ENCODE measurements at regions not wholly inside any gene's neighbourhood (a gene's known extent, or its start where the extent isn't known, plus 50 kb on each side); places are given as distances from the start of the nearest gene placed in this dataset.
"Not testable (repeated sequence)": the region's sequence is repeated elsewhere in the genome, so short reads cannot be mapped to it uniquely, and the experiment has no call there.

DNA sequence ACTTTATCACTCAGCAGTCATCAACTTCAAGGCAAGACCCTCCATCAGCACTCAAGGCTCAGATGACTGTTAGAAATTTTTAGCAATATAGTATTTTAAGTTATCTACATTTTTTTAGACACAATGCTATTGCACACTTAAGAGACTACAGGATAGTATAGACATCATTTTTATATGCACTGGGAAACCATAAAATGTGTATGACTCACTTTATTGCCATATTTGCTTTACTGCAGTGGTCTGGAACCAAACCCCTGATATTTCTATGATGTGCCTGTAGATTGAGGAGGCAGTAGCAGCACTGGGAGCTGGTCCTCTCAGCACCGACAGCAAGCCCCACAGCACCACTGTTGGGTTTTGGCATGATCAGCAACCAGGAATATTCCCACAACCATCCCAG lies 264.8 kb upstream of the HNRNPA3 start:
- CTCF ChIA-PET = no interaction called here
- Mint-ChIP-seq H3K27me3 (ENCODE audit: unreplicated experiment) (peaks cover 42% of the 10 kb centered on the region), H3K36me3 (ENCODE audit: insufficient read depth, unreplicated experiment) (no peaks in the 10 kb centered on the region), H3K4me1 (ENCODE audit: low read depth, unreplicated experiment) (no peaks in the 10 kb centered on the region), H3K4me3 (ENCODE audit: low read depth, unreplicated experiment) (no peak overlapping the region), H3K9me3 (ENCODE audit: low read depth, unreplicated experiment) (peaks cover 6% of the 10 kb centered on the region), H3K27ac (ENCODE audit: unreplicated experiment) (no peak overlapping the region)
- TF ChIP-seq, protein P1, sequence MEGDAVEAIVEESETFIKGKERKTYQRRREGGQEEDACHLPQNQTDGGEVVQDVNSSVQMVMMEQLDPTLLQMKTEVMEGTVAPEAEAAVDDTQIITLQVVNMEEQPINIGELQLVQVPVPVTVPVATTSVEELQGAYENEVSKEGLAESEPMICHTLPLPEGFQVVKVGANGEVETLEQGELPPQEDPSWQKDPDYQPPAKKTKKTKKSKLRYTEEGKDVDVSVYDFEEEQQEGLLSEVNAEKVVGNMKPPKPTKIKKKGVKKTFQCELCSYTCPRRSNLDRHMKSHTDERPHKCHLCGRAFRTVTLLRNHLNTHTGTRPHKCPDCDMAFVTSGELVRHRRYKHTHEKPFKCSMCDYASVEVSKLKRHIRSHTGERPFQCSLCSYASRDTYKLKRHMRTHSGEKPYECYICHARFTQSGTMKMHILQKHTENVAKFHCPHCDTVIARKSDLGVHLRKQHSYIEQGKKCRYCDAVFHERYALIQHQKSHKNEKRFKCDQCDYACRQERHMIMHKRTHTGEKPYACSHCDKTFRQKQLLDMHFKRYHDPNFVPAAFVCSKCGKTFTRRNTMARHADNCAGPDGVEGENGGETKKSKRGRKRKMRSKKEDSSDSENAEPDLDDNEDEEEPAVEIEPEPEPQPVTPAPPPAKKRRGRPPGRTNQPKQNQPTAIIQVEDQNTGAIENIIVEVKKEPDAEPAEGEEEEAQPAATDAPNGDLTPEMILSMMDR (IDR thresholded peaks at IDR 0.05; ENCODE audit: unreplicated experiment) = no peak
- no peak for DNase-seq
- no TSS peak for BruUV-seq (replicated peaks)
- intact Hi-C loops (cut with micrococcal nuclease; ENCODE audit: unreplicated experiment) = no loop called here

DNA sequence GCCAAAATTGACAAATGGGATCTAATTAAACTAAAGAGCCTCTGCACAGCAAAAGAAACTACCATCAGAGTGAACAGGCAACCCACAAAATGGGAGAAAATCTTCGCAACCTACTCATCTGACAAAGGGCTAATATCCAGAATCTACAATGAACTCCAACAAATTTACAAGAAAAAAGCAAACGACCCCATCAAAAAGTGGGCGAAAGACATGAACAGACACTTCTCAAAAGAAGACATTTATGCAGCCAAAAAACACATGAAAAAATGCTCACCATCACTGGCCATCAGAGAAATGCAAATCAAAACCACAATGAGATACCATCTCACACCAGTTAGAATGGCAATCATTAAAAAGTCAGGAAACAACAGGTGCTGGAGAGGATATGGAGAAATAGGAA lies 261.4 kb upstream of the HNRNPA3 start:
- DNase-seq; H3K36me3 Mint-ChIP-seq (ENCODE audit: insufficient read depth, unreplicated experiment); H3K9me3 Mint-ChIP-seq (ENCODE audit: low read depth, unreplicated experiment); H3K4me3 Mint-ChIP-seq (ENCODE audit: low read depth, unreplicated experiment); H3K27ac Mint-ChIP-seq (ENCODE audit: unreplicated experiment); intact Hi-C loops (cut with micrococcal nuclease; ENCODE audit: unreplicated experiment); H3K4me1 Mint-ChIP-seq (ENCODE audit: low read depth, unreplicated experiment); BruUV-seq (replicated peaks); CTCF ChIA-PET: not testable (repeated sequence)
- peaks cover 57% of the 10 kb centered on the region for H3K27me3 Mint-ChIP-seq (ENCODE audit: unreplicated experiment)

DNA sequence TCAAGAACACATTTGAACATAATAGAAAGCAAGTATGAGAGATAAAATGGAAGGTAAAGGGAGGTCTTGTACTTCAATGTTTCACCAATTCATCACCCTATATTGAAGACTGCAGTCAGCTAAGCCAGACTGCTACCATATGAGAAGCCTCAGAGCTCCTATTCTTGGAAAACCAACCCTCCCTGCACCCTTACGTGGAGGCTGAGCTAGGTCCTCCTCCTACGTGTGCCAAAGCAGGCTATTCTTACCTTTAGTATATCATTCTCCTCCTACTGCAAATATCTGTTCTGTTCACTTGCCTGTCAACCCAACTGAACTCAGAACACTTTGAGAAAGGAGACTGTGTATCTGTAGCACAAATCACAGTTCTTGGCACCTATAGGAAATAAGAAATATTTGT lies 255.8 kb upstream of the HNRNPA3 start:
- DNase-seq = no peak
- no TSS peak for BruUV-seq (replicated peaks)
- TF ChIP-seq, protein P1 (IDR thresholded peaks at IDR 0.05; ENCODE audit: unreplicated experiment) = no peak
- Mint-ChIP-seq H3K4me3 (ENCODE audit: low read depth, unreplicated experiment) (no peak overlapping the region), H3K36me3 (ENCODE audit: insufficient read depth, unreplicated experiment) (no peaks in the 10 kb centered on the region), H3K4me1 (ENCODE audit: low read depth, unreplicated experiment) (no peaks in the 10 kb centered on the region), H3K9me3 (ENCODE audit: low read depth, unreplicated experiment) (no peaks in the 10 kb centered on the region), H3K27ac (ENCODE audit: unreplicated experiment) (no peak overlapping the region), H3K27me3 (ENCODE audit: unreplicated experiment) (peaks cover 82% of the 10 kb centered on the region)
- CTCF ChIA-PET = no interaction called here
- intact Hi-C loops (cut with micrococcal nuclease; ENCODE audit: unreplicated experiment) = no loop called here

DNA sequence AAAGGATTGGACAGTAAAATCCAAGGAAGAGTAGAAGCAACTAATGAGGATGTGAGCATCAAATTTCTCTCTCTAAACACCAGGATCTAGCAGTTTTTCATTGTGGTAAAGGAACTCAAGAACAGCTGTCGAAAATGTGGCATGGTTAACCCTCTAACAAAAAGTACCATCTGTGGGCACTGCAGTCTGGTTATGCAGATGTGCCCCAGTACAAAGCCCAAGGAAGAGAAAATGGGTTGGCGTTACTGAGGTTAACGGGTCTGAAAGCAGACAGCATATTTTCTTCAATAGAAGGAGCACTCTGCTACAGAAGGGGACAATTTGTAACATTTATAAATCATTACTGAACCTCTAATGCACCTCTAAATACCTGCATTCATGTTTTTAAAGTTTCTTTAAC lies 253.0 kb upstream of the HNRNPA3 start:
- H3K36me3 Mint-ChIP-seq (ENCODE audit: insufficient read depth, unreplicated experiment) = no peaks in the 10 kb centered on the region
- TF ChIP-seq, protein P1 (IDR thresholded peaks at IDR 0.05; ENCODE audit: unreplicated experiment) = no peak
- BruUV-seq (replicated peaks) = no TSS peak
- CTCF ChIA-PET = no interaction called here
- peaks cover 99% of the 10 kb centered on the region for H3K27me3 Mint-ChIP-seq (ENCODE audit: unreplicated experiment)
- H3K4me3 Mint-ChIP-seq (ENCODE audit: low read depth, unreplicated experiment) = no peak overlapping the region
- no peak overlapping the region for H3K27ac Mint-ChIP-seq (ENCODE audit: unreplicated experiment)
- H3K9me3 Mint-ChIP-seq (ENCODE audit: low read depth, unreplicated experiment) = no peaks in the 10 kb centered on the region
- no peaks in the 10 kb centered on the region for H3K4me1 Mint-ChIP-seq (ENCODE audit: low read depth, unreplicated experiment)
- intact Hi-C loops (cut with micrococcal nuclease; ENCODE audit: unreplicated experiment) = no loop called here
- no peak for DNase-seq

DNA sequence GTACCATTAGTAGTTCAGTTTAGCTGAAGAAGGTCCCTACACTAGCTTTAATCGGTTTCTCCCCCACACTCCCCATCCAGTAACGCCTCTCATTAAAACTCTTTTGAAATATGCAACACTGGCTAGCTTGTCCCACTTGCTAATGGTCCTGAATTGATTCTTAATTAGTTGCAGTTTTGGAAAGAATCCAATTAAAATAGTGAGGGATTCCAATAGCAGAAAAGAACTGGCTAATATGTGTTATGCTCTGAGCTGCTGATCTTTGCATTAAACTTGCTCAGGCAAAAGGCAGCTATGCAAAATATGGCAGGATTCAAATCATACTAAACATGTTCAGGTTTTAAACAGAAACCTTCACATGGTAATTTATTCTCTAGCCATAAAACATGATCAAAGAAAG lies 252.5 kb upstream of the HNRNPA3 start:
- TF ChIP-seq, protein P1 (IDR thresholded peaks at IDR 0.05; ENCODE audit: unreplicated experiment) = no peak
- DNase-seq = no peak
- Mint-ChIP-seq H3K4me1 (ENCODE audit: low read depth, unreplicated experiment) (no peaks in the 10 kb centered on the region), H3K27ac (ENCODE audit: unreplicated experiment) (no peak overlapping the region), H3K27me3 (ENCODE audit: unreplicated experiment) (peaks cover 99% of the 10 kb centered on the region), H3K36me3 (ENCODE audit: insufficient read depth, unreplicated experiment) (no peaks in the 10 kb centered on the region), H3K9me3 (ENCODE audit: low read depth, unreplicated experiment) (no peaks in the 10 kb centered on the region), H3K4me3 (ENCODE audit: low read depth, unreplicated experiment) (no peak overlapping the region)
- intact Hi-C loops (cut with micrococcal nuclease; ENCODE audit: unreplicated experiment) = no loop called here
- CTCF ChIA-PET = no interaction called here
- no TSS peak for BruUV-seq (replicated peaks)

All from Calu3 (cell line).